CD4-positive, alpha-beta T cell treated with Interferon gamma for 1 hour (primary cell): ENCODE measurements at regions not wholly inside any gene's neighbourhood (a gene's known extent, or its start where the extent isn't known, plus 50 kb on each side); places are given as distances from the start of the nearest gene placed in this dataset.
A peak's percentile ranks its signal among the peaks of the same experiment; 100 is the strongest.
"Not testable (repeated sequence)": the region's sequence is repeated elsewhere in the genome, so short reads cannot be mapped to it uniquely, and the experiment has no call there.

Source experiments
- DNase-seq: peaks from one replicate; pipeline ENCODE4 v3.0.0-alpha.2; 2020

DNA sequence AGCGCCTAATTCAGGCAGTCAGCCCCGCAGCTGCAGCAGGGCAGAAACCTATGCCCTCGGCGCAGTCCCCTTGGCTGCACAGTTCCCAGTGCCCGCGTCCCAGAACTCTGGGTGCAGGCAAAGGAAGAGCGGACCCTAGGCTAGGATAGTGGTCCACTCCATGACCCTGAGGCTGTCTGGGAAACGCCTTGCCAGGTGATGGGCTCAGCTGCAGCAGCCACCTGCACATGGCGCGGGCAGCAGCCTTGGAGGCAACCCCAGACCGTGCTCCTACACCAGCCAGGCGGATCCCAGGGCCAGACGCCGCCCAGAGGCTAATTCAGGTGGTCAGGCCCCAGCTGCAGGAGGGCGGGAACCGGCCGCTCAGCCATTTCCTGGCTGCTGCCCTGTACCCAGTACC, 83.0 kb downstream of the POTEC start:
- DNase-seq, result not testable (repeated sequence)

GRCh38 chr18:14459826-14460225, 83.6 kb downstream of the POTEC start:
- not testable (repeated sequence) for DNase-seq

- DNase-seq, result peak; percentile 55
Measured at GRCh38 chr18:14458009-14458945, 85.1 kb downstream of the POTEC start.

DNA sequence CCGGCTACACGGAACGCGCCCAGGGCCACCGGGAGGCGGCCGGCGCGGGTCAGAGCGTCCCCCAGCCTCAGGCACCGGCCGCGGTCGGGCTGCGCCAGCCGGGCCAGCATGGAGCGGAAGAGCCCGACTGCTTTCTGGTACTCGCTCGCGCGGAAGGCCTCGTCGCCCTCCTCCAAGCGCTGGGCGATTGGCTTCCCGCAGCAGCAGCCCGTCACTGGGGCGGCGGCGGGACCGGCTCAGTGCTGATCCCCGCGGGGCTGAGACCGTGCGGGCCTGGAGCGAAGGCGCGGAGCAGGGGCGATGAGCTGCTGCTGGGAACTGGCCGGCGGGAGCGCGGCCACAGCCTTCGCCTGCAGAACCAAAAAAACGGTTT, 92.8 kb downstream of the POTEC start:
- DNase-seq, result not testable (repeated sequence)

DNA sequence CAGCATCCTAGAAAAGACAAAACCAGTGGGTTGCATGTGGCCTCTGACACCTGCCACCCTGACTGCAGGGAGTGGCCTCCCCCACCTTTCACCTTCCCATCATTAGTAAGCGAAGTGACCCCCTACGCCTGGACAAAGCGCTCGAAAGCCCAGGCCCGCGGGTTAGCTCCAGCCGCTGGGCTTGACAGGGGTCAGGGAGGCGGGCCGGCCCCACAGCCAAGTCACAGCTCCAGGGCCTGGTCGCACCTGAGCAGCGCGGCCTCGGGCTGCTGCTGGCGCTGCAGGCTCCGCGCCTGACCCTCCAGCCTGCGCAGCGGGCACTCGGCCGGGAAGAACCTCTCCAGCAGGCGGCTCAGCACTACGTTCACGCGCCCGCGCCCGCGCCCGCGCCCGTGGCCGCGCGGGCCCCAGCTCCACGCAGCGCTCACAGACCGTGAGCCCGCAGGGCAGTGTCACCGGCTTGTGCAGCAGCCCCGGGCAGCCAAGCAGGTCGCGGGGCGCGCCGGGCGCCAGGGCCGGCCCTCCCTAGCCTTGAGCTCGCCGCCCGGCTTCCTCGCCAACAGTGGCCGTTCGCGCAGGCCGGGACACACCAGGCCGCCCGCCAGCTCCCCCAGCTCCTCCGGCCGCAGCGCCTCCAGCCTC, 93.3 kb downstream of the POTEC start:
- not testable (repeated sequence) for DNase-seq

- DNase-seq, result not testable (repeated sequence)
Measured at GRCh38 chr18:14449062-14449461, 94.3 kb downstream of the POTEC start.

GRCh38 chr18:14447715-14448114, 95.7 kb downstream of the POTEC start:
- not testable (repeated sequence) for DNase-seq

GRCh38 chr18:14435460-14435859, 107.9 kb downstream of the POTEC start:
- DNase-seq, result not testable (repeated sequence)

- not testable (repeated sequence) for DNase-seq
Measured at GRCh38 chr18:14432371-14432770, 111.0 kb downstream of the POTEC start.

- DNase-seq, result peak; percentile 49
Measured at GRCh38 chr18:14431031-14431521, 112.3 kb downstream of the POTEC start.

DNA sequence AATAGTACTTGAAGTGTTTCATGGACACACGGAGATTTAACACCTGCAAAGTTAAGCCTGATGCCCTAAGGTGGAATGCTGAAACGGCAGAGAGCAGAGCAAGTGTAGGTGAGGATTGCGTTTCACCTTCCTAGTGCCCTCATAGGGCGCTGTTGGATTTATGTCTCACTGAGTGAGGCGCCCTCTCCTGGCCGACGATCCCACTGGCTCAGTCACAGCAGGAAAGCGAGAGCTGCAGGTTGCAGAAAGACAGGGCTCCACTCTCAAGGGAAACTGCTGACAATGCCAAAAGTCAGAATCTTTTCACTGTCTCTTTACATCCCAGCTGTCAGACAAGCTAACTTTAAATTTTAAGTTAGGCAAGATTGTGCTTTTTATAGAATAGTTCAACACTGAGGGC, 127.6 kb downstream of the POTEC start:
- DNase-seq, result peak; percentile 25

GRCh38 chr18:14415399-14415798, 128.0 kb downstream of the POTEC start:
- not testable (repeated sequence) for DNase-seq

DNA sequence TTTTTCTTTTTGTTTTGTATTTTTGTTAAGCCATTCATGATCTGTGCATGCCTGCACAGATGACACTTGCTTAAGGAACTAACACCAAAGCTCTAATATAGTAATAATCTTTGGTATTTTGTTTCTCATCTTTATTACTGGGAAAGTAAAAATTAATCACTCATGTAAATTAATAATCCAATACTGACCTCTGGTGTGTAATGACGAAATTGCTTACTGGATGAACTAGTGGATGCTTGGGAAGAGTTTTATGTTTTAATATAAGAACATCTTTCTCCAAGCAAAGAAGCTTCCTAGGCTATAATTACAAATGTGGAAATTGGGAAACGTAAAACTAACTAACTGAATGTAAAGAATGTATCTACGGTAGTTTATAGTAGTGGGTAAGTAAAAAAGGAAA, 147.9 kb downstream of the POTEC start:
- DNase-seq, result not testable (repeated sequence)

GRCh38 chr18:14393563-14394103, 149.8 kb downstream of the POTEC start:
- DNase-seq, result not testable (repeated sequence)

- DNase-seq, result not testable (repeated sequence)
Measured at GRCh38 chr18:14392604-14393003, 150.8 kb downstream of the POTEC start.

DNA sequence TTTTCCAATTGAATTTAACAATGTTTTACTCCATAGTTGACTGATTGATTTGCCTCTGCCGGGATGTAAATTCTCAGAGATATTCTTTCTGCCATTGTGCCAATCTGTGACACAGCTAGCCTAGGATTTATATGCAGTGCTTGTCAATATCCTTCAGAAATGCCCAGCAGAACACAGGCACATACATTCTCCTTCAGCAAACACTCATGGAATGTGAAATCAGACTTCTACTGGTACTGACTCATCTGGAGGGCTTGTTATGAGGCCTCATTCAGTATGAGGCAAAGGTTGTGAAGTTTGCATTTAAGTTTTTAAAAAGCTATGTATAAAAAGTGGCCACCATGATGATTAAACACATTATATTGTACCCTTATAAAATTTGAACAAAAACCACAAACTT, 158.4 kb downstream of the POTEC start:
- DNase-seq, result not testable (repeated sequence)

DNA sequence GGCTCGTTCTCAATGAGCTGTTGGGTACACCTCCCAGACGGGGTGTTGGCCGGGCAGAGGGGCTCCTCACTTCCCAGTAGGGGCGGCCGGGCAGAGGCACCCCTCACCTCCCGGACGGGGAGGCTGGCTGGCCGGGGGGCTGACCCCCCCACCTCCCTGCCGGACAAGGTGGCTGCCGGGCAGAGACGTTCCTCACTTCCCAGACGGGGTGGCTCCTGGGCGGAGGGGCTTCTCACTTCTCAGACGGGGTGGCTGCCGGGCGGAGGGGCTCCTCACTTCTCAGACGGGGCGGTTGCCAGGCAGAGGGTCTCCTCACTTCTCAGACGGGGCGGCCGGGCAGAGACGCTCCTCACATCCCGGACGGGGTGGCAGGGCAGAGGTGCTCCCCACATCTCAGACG, 160.7 kb downstream of the POTEC start:
- not testable (repeated sequence) for DNase-seq

GRCh38 chr18:14379489-14379888, 163.9 kb downstream of the POTEC start:
- DNase-seq, result not testable (repeated sequence)

GRCh38 chr18:14378376-14378775, 165.0 kb downstream of the POTEC start:
- not testable (repeated sequence) for DNase-seq

DNA sequence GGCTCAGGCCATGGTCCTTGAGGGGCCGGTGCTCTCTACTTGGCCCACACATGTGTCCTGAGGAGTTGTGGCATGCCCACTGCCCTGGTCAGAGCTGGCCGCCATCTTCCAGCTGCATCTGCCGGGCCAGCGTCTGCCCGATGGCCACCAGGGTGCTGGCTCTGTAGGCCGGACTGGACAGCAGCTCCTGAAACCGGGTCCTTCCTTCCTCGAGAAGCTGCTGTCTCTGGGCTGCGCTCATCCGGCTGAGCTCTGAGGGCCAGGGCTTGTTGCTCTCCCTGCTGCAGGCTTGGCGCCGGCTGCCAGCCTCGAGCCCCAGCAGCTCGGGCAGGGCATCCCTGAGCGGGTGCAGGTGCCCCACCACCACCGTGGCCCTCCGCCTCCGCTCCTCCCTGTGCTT, 182.1 kb downstream of the POTEC start:
- DNase-seq, result not testable (repeated sequence)

DNA sequence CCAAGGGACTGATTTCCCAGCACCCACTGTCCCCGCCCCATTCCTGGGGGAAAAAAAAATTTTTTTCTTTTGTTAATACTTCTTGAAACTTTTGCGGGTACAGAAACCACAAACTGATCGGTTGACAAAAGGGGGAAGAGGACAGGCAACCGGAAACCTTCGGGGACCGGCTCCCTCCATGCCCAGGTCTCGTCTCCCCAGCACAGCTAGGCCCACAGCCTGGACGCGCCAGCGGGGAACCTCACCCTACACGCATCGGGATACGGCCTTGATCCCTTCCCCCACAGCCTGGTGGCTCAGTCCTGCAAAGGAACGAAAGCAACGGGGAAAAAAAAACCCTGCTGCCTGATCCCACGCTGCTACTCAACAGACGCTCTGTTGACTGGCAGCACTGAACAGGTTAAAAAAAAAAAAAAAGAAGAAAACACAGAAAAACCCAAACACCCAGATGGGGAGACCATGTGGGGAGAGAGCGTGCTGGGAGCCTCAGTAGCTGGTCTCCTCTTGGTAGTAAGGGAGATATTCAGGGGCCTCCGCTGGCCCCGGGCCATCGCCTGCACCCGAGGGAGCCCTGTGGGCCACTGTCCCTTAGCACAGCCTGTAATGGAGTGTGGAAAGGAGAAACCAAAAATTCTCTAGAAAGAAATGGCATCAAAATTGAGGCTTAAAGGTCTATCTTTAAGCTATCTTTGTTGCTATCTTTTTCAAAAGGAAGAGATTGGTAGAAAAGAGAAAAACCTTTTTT, 185.7 kb downstream of the POTEC start:
- not testable (repeated sequence) for DNase-seq

DNA sequence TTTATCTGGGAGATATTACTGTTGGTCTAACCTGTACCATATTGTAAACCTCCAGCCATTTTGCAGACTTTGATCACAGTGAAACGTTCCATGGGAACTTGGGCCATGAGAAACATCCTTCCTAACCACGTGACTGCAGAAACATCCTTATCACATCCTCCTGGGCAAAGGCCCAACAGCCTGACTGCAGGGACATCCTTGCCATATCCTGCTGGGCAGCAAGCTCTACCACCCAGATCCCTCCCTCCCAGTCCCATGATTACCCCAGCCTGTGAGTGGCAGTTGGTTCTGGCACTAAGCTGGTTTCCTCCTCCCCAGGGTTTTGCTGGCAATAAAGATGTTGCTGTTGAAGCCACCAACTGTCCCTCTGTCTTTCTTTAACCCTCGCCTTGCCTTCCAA, 201.2 kb downstream of the POTEC start:
- DNase-seq, result not testable (repeated sequence)

- DNase-seq, result not testable (repeated sequence)
Measured at GRCh38 chr18:14336017-14336416, 203.8 kb upstream of the ZNF519 start.
